GM23248 (cell line): ENCODE measurements at regions not wholly inside any gene's neighbourhood (a gene's known extent, or its start where the extent isn't known, plus 50 kb on each side); places are given as distances from the start of the nearest gene placed in this dataset.

Source experiments
- DNase-seq: peaks from one replicate; pipeline ENCODE4 v3.0.0-alpha.2; 2015
- H2AFZ ChIP-seq: fragments of 200-600 bp; sonication (generic); 2 replicates; pipeline ENCODE4 v1.6.1; 2016; ENCODE audit warnings: antibody characterized with exemption
- H3F3A ChIP-seq: fragments of 200-600 bp; sonication (generic); 2 replicates; pipeline ENCODE4 v1.6.1; 2016; ENCODE audit warnings: mild to moderate bottlenecking, antibody characterized with exemption, mixed run types; ENCODE audit not compliant: insufficient read depth
- H3K27ac ChIP-seq: fragments of 200-600 bp; sonication (generic); 2 replicates; pipeline ENCODE4 v1.5.1; 2016; ENCODE audit warnings: mild to moderate bottlenecking
- H3K27me3 ChIP-seq: fragments of 200-600 bp; sonication (generic); replicated peaks from 2 replicates; pipeline ENCODE4 v1.6.1; 2016; ENCODE audit warnings: mild to moderate bottlenecking; ENCODE audit not compliant: insufficient read depth
- H3K36me3 ChIP-seq: fragments of 200-600 bp; sonication (generic); 2 replicates; pipeline ENCODE4 v1.6.1; 2016; ENCODE audit warnings: low read depth, mild to moderate bottlenecking
- H3K4me1 ChIP-seq: fragments of 200-600 bp; sonication (generic); 2 replicates; pipeline ENCODE4 v1.6.1; 2016; ENCODE audit warnings: mild to moderate bottlenecking; ENCODE audit not compliant: insufficient read depth
- H3K4me2 ChIP-seq: fragments of 200-600 bp; sonication (generic); one replicate; pipeline ENCODE4 v1.6.1; 2016; ENCODE audit warnings: mild to moderate bottlenecking; ENCODE audit not compliant: unreplicated experiment
- H3K4me3 ChIP-seq: fragments of 200-600 bp; sonication (generic); 2 replicates; pipeline ENCODE4 v1.5.1; 2016; ENCODE audit warnings: mild to moderate bottlenecking
- H3K79me2 ChIP-seq: fragments of 200-600 bp; sonication (generic); 2 replicates; pipeline ENCODE4 v1.6.1; 2016; ENCODE audit warnings: mild to moderate bottlenecking; ENCODE audit not compliant: insufficient read depth
- H3K9ac ChIP-seq: fragments of 200-600 bp; sonication (generic); 2 replicates; pipeline ENCODE4 v1.6.1; 2016; ENCODE audit warnings: mild to moderate bottlenecking
- H3K9me2 ChIP-seq: fragments of 200-600 bp; sonication (generic); 2 replicates; pipeline ENCODE4 v1.6.1; 2016; ENCODE audit warnings: mixed run types, mild to moderate bottlenecking, moderate library complexity; ENCODE audit not compliant: insufficient read depth
- H3K9me3 ChIP-seq: fragments of 200-600 bp; sonication (generic); one replicate; pipeline ENCODE4 v1.6.1; 2017; ENCODE audit warnings: low read depth
- H4K20me1 ChIP-seq: fragments of 200-600 bp; sonication (generic); 2 replicates; pipeline ENCODE4 v1.6.0; 2016; ENCODE audit not compliant: insufficient read depth
- EZH2 ChIP-seq: fragments of 200-600 bp; sonication (generic); IDR thresholded peaks from 2 replicates; pipeline ENCODE4 v1.6.1; 2018; ENCODE audit warnings: antibody characterized with exemption, mild to moderate bottlenecking; ENCODE audit not compliant: insufficient read depth, poor library complexity, severe bottlenecking
- EZH2phosphoT487 ChIP-seq: fragments of 200-600 bp; sonication (generic); IDR thresholded peaks from 2 replicates; pipeline ENCODE4 v1.6.1; 2018; ENCODE audit warnings: antibody characterized with exemption, moderate library complexity, mild to moderate bottlenecking, low read depth; ENCODE audit not compliant: insufficient read depth
- WGBS, 2 experiments: methylation state at CpG; one replicate each; pipeline ENCODE4 v1.1.6; 2015 to 2017; ENCODE audit warnings: low lambda C conversion rate in 2 of 2, low coverage in 1 of 2; ENCODE audit errors: missing lambda C conversion rate in 2 of 2; 5-methylcytosine and 5-hydroxymethylcytosine counted together
- in situ Hi-C: fragments of 300-500 bp; cut with MboI; formaldehyde crosslinking; loops from 2 replicates; pipeline ENCODE4 v1.15.0; 2020

DNA sequence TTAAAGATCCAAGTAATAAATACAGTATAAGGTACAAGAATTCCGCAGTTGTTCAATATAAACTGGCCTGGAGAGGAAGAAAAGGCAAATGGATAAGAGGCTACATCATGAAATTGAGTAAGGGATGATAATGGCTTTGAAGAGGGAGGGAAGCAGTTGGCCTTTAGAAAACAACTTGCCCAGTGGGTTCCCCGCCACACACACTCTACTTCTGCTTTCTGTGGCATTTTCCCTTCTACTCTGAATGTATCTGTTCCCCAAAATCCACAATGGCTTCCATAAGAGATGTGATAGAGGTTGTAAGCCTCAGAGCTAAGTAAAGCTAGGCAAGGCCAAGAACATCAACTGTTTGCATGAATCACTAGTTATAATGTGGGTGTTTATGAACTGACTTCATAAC is 221.3 kb downstream of the MBD2 start:
- WGBS, 2 experiments = 16 to 21% methylated on average over 2 of the region's 2 CpGs
- no peak overlapping the region for H2AFZ ChIP-seq
- no peaks in the 10 kb centered on the region for H3K9me3 ChIP-seq
- H3F3A ChIP-seq = no peaks in the 10 kb centered on the region
- no peaks in the 10 kb centered on the region for H3K27me3 ChIP-seq
- H3K9ac ChIP-seq = no peak overlapping the region
- no peak overlapping the region for H3K4me2 ChIP-seq
- in situ Hi-C loops = no loop called here
- no peaks in the 10 kb centered on the region for H3K4me1 ChIP-seq
- no peak for DNase-seq
- no peaks in the 10 kb centered on the region for H4K20me1 ChIP-seq
- H3K27ac ChIP-seq = no peak overlapping the region
- no peak for TF ChIP-seq EZH2phosphoT487
- no peak for TF ChIP-seq EZH2
- no peak overlapping the region for H3K4me3 ChIP-seq
- H3K79me2 ChIP-seq = no peaks in the 10 kb centered on the region
- no peaks in the 10 kb centered on the region for H3K9me2 ChIP-seq
- no peaks in the 10 kb centered on the region for H3K36me3 ChIP-seq

DNA sequence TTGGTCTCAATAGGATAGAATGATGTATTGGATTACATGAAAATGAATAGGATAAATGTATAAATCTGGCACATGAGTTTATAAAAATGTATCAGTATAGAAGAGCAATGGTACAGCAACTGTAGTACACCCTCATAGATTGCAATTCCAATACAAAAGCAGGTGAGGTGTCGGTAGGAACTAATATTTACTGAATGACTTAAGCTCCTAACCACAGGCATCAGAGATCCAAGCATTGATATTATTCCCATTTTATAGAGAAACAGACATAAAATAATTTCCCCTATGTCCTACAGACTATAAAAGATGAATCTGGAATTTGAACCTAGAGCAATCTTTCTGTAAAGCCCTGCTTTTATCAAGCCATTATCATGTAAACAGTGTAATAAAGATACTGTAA is 227.4 kb downstream of the MBD2 start:
- H3F3A ChIP-seq = no peaks in the 10 kb centered on the region
- H3K27me3 ChIP-seq = no peaks in the 10 kb centered on the region
- H3K4me1 ChIP-seq = peaks cover under 1% of the 10 kb centered on the region
- no peaks in the 10 kb centered on the region for H3K9me2 ChIP-seq
- no peak overlapping the region for H3K9ac ChIP-seq
- H3K36me3 ChIP-seq = no peaks in the 10 kb centered on the region
- no peak overlapping the region for H3K4me3 ChIP-seq
- 67 to 68% methylated on average over 1 of the region's 1 CpG for WGBS, 2 experiments
- no peaks in the 10 kb centered on the region for H4K20me1 ChIP-seq
- H2AFZ ChIP-seq = no peak overlapping the region
- in situ Hi-C loops = no loop called here
- no peak overlapping the region for H3K4me2 ChIP-seq
- no peak for DNase-seq
- H3K79me2 ChIP-seq = no peaks in the 10 kb centered on the region
- H3K27ac ChIP-seq = no peak overlapping the region
- H3K9me3 ChIP-seq = no peaks in the 10 kb centered on the region
- TF ChIP-seq EZH2phosphoT487 = no peak
- TF ChIP-seq EZH2 = no peak

DNA sequence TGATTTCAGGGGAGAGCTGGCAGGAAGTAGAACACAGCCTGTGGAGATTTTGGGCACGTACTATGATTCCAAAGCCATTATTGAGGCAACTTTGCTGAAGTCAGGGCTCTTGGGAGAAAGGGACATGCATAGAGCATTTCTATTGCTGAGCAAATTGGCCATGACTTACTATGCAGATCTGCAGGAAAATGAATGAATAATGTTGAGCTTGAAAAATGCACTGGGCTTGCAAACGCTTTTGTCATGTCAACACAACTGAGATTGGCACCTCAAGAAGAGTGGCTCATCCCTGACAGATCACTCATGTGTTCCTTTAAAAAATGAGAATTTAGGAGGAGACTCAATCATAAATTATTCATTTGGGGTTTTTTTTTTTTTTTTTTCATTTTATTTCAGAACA is 230.5 kb downstream of the MBD2 start:
- no peak overlapping the region for H3K9ac ChIP-seq
- no peaks in the 10 kb centered on the region for H3K9me2 ChIP-seq
- no peaks in the 10 kb centered on the region for H3K36me3 ChIP-seq
- 34 to 55% methylated on average over 2 of the region's 2 CpGs for WGBS, 2 experiments
- H2AFZ ChIP-seq = no peak overlapping the region
- H3K27me3 ChIP-seq = no peaks in the 10 kb centered on the region
- no peaks in the 10 kb centered on the region for H3F3A ChIP-seq
- H3K79me2 ChIP-seq = no peaks in the 10 kb centered on the region
- in situ Hi-C loops = no loop called here
- H3K4me3 ChIP-seq = no peak overlapping the region
- DNase-seq = no peak
- no peak overlapping the region for H3K4me2 ChIP-seq
- no peaks in the 10 kb centered on the region for H3K9me3 ChIP-seq
- no peaks in the 10 kb centered on the region for H4K20me1 ChIP-seq
- peaks cover 12% of the 10 kb centered on the region for H3K4me1 ChIP-seq
- no peak overlapping the region for H3K27ac ChIP-seq
- TF ChIP-seq EZH2 = no peak
- TF ChIP-seq EZH2phosphoT487 = no peak

DNA sequence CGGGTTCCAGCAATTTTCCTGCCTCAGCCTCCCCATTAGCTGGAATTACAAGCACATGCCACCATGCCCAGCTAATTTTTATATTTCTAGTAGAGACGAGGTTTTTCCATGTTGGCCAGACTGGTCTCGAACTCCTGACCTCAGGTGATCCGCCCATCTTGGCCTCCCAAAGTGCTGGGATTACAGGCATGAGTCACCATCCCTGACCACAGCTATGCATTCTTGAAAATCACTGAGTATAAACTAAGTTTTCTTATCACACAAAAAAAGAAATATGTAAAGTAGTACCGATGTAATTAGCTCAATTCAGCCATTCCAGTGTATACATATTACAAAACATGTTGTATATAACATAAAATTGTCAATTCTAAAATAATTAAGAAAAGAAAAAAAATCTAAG is 232.7 kb downstream of the MBD2 start:
- no peak overlapping the region for H3K27ac ChIP-seq
- no peaks in the 10 kb centered on the region for H3K36me3 ChIP-seq
- TF ChIP-seq EZH2 = no peak
- no peak for TF ChIP-seq EZH2phosphoT487
- DNase-seq = peak; percentile 41
- no peak overlapping the region for H3K9ac ChIP-seq
- no peaks in the 10 kb centered on the region for H3K27me3 ChIP-seq
- H2AFZ ChIP-seq = no peak overlapping the region
- WGBS, 2 experiments = 50 to 61% methylated on average over 5 of the region's 5 CpGs
- no peaks in the 10 kb centered on the region for H4K20me1 ChIP-seq
- no peak overlapping the region for H3K4me2 ChIP-seq
- no peak overlapping the region for H3K4me3 ChIP-seq
- no peaks in the 10 kb centered on the region for H3K9me2 ChIP-seq
- H3K9me3 ChIP-seq = no peaks in the 10 kb centered on the region
- peaks cover 12% of the 10 kb centered on the region for H3K4me1 ChIP-seq
- H3K79me2 ChIP-seq = no peaks in the 10 kb centered on the region
- H3F3A ChIP-seq = no peaks in the 10 kb centered on the region
- in situ Hi-C loops = no loop called here

DNA sequence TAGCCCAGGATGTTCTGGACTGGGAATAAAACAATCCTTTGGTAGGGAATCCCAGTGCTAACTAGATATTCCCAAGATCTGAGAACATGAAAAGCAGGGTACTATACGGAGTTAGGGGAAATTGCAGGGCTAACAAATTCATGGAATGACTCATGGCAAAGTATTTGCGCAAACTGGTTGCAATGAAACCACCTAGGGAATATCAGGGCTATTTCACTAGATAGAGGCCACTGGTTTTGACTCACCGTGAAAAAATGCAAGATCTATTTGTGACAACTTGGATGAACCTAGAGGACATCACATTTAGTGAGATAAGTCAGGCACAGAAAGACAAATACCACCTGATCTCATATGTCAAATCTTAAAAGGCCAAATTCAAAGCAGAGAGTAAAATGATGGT is 233.3 kb downstream of the MBD2 start:
- Histone ChIP-seq H3K9me3 (no peaks in the 10 kb centered on the region), H3K27ac (no peak overlapping the region), H3K4me1 (peaks cover 12% of the 10 kb centered on the region), H4K20me1 (no peaks in the 10 kb centered on the region), H3K36me3 (no peaks in the 10 kb centered on the region), H3K4me3 (no peak overlapping the region), H3K79me2 (no peaks in the 10 kb centered on the region), H3K9ac (no peak overlapping the region), H2AFZ (no peak overlapping the region), H3F3A (no peaks in the 10 kb centered on the region), H3K4me2 (no peak overlapping the region), H3K27me3 (no peaks in the 10 kb centered on the region), H3K9me2 (no peaks in the 10 kb centered on the region)
- DNase-seq = peak; percentile 39
- WGBS, 2 experiments = 76 to 86% methylated on average over 3 of the region's 3 CpGs
- no peak for TF ChIP-seq EZH2phosphoT487
- TF ChIP-seq EZH2 = no peak
- in situ Hi-C loops = no loop called here
